ENCODE measurements at regions not wholly inside any gene's neighbourhood (a gene's known extent, or its start where the extent isn't known, plus 50 kb on each side); places are given as distances from the start of the nearest gene placed in this dataset.

GRCh38 chr4:136867465-136867864, 664.8 kb downstream of the PCDH18 start:
- TF ChIP-seq, protein P1, sequence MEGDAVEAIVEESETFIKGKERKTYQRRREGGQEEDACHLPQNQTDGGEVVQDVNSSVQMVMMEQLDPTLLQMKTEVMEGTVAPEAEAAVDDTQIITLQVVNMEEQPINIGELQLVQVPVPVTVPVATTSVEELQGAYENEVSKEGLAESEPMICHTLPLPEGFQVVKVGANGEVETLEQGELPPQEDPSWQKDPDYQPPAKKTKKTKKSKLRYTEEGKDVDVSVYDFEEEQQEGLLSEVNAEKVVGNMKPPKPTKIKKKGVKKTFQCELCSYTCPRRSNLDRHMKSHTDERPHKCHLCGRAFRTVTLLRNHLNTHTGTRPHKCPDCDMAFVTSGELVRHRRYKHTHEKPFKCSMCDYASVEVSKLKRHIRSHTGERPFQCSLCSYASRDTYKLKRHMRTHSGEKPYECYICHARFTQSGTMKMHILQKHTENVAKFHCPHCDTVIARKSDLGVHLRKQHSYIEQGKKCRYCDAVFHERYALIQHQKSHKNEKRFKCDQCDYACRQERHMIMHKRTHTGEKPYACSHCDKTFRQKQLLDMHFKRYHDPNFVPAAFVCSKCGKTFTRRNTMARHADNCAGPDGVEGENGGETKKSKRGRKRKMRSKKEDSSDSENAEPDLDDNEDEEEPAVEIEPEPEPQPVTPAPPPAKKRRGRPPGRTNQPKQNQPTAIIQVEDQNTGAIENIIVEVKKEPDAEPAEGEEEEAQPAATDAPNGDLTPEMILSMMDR (conservative IDR thresholded peaks at IDR 0.05; ENCODE audit: low read depth, low read length): no peak
- TF ChIP-seq EZH2 (IDR thresholded peaks at IDR 0.05; ENCODE audit: low read length, unreplicated experiment) (no peak), EZH2phosphoT487 (IDR thresholded peaks at IDR 0.05; ENCODE audit: borderline replicate concordance, low read length) (no peak)
- H3K36me3 ChIP-seq (ENCODE audit: low read depth, low read length): no peaks in the 10 kb centered on the region; the same call in 1 of the 2 replicates
- H3K4me3 ChIP-seq (ENCODE audit: low read length): no peak overlapping the region
- H3K9me3 ChIP-seq (ENCODE audit: low read length): no peaks in the 10 kb centered on the region
- no peak overlapping the region for H2AFZ ChIP-seq (ENCODE audit: low read length)
- H3K27me3 ChIP-seq (ENCODE audit: low read length): no peaks in the 10 kb centered on the region
- no peaks in the 10 kb centered on the region for H3K4me1 ChIP-seq (ENCODE audit: insufficient read depth, low read length)
- ChIA-PET CTCF (no interaction called here), POLR2A (ENCODE audit: unreplicated experiment) (no interaction called here)
- no TSS peak for BruUV-seq (replicated peaks)
- no peak overlapping the region for H3K4me2 ChIP-seq (ENCODE audit: low read length)
- H3K9ac ChIP-seq (ENCODE audit: low read length): no peak overlapping the region
- H3K9me2 ChIP-seq (replicated peaks; ENCODE audit: low read length): no peaks in the 10 kb centered on the region
- H3F3A ChIP-seq (ENCODE audit: low read length, unreplicated experiment): no peaks in the 10 kb centered on the region
- H3K79me2 ChIP-seq (ENCODE audit: low read length): no peaks in the 10 kb centered on the region
- no peaks in the 10 kb centered on the region for H4K20me1 ChIP-seq (ENCODE audit: low read length)
- intact Hi-C loops (cut with micrococcal nuclease): loop anchor here (10.0 kb wide), 2 partner anchors 233 to 483 kb away; no protein-coding TSS in a partner anchor
- ATAC-seq (no peak), DNase-seq (no peak)
- no peak overlapping the region for H3K27ac ChIP-seq (ENCODE audit: low read length)

GRCh38 chr4:136865526-136865925, 666.8 kb downstream of the PCDH18 start:
- POLR2A ChIA-PET (ENCODE audit: unreplicated experiment): no interaction called here
- Histone ChIP-seq H3K36me3 (ENCODE audit: low read depth, low read length) (no peaks in the 10 kb centered on the region; the same call in 1 of the 2 replicates), H3K27me3 (ENCODE audit: low read length) (no peaks in the 10 kb centered on the region), H2AFZ (ENCODE audit: low read length) (no peak overlapping the region), H3K4me1 (ENCODE audit: insufficient read depth, low read length) (no peaks in the 10 kb centered on the region), H3K4me3 (ENCODE audit: low read length) (no peak overlapping the region), H3K9me2 (replicated peaks; ENCODE audit: low read length) (no peaks in the 10 kb centered on the region), H3K9ac (ENCODE audit: low read length) (no peak overlapping the region), H3F3A (ENCODE audit: low read length, unreplicated experiment) (no peaks in the 10 kb centered on the region), H3K27ac (ENCODE audit: low read length) (no peak overlapping the region), H3K79me2 (ENCODE audit: low read length) (no peaks in the 10 kb centered on the region), H3K4me2 (ENCODE audit: low read length) (no peak overlapping the region), H4K20me1 (ENCODE audit: low read length) (no peaks in the 10 kb centered on the region), H3K9me3 (ENCODE audit: low read length) (no peaks in the 10 kb centered on the region)
- CTCF ChIA-PET: no interaction called here
- DNase-seq: no peak
- no peak for ATAC-seq
- no TSS peak for BruUV-seq (replicated peaks)
- intact Hi-C loops (cut with micrococcal nuclease): loop anchor here (10.0 kb wide), 2 partner anchors 231 to 481 kb away; no protein-coding TSS in a partner anchor
- TF ChIP-seq, protein P1 (conservative IDR thresholded peaks at IDR 0.05; ENCODE audit: low read depth, low read length): no peak
- TF ChIP-seq EZH2 (IDR thresholded peaks at IDR 0.05; ENCODE audit: low read length, unreplicated experiment): no peak
- no peak for TF ChIP-seq EZH2phosphoT487 (IDR thresholded peaks at IDR 0.05; ENCODE audit: borderline replicate concordance, low read length)

GRCh38 chr4:136864604-136865185, 667.6 kb downstream of the PCDH18 start:
- peak overlapping the region; percentile 15; the same call in 1 of the 2 replicates for H3K9ac ChIP-seq (ENCODE audit: low read length)
- CTCF ChIA-PET: interaction anchor here (0.9 to 1.0 kb wide), 2 partner anchors 64 to 152 kb away, joined by 3 to 8 read pairs; no protein-coding TSS in a partner anchor

More at GRCh38 chr4:136864604-136865185, 667.6 kb downstream of the PCDH18 start:
- Histone ChIP-seq H3K9me3 (ENCODE audit: low read length) (no peaks in the 10 kb centered on the region), H3K4me1 (ENCODE audit: insufficient read depth, low read length) (no peaks in the 10 kb centered on the region), H3K27me3 (ENCODE audit: low read length) (no peaks in the 10 kb centered on the region), H4K20me1 (ENCODE audit: low read length) (no peaks in the 10 kb centered on the region), H3K27ac (ENCODE audit: low read length) (no peak overlapping the region), H3K4me3 (ENCODE audit: low read length) (no peak overlapping the region), H3F3A (ENCODE audit: low read length, unreplicated experiment) (no peaks in the 10 kb centered on the region), H3K79me2 (ENCODE audit: low read length) (no peaks in the 10 kb centered on the region), H3K36me3 (ENCODE audit: low read depth, low read length) (no peaks in the 10 kb centered on the region; the same call in 1 of the 2 replicates), H3K4me2 (ENCODE audit: low read length) (no peak overlapping the region), H3K9me2 (replicated peaks; ENCODE audit: low read length) (no peaks in the 10 kb centered on the region), H2AFZ (ENCODE audit: low read length) (no peak overlapping the region)
- intact Hi-C loops (cut with micrococcal nuclease): loop anchor here (5.0 to 10.0 kb wide), 4 partner anchors 152 to 537 kb away; no protein-coding TSS in a partner anchor
- TF ChIP-seq EZH2 (IDR thresholded peaks at IDR 0.05; ENCODE audit: low read length, unreplicated experiment): no peak
- TF ChIP-seq, protein P1 (conservative IDR thresholded peaks at IDR 0.05; ENCODE audit: low read depth, low read length): peak; percentile 81
- TF ChIP-seq EZH2phosphoT487 (IDR thresholded peaks at IDR 0.05; ENCODE audit: borderline replicate concordance, low read length): no peak
- no TSS peak for BruUV-seq (replicated peaks)
- DNase-seq: peak; percentile 79
- ATAC-seq: peak; percentile 66
- POLR2A ChIA-PET (ENCODE audit: unreplicated experiment): no interaction called here
